ENCODE measurements at regions not wholly inside any gene's neighbourhood (a gene's known extent, or its start where the extent isn't known, plus 50 kb on each side); places are given as distances from the start of the nearest gene placed in this dataset.

GRCh38 chr3:54008744-54009143 lies 113.6 kb upstream of the CACNA2D3 start:
- Mint-ChIP-seq H3K4me1 (ENCODE audit: low read depth, unreplicated experiment) (peaks cover 12% of the 10 kb centered on the region), H3K36me3 (ENCODE audit: low read depth, unreplicated experiment) (no peaks in the 10 kb centered on the region), H3K4me3 (ENCODE audit: unreplicated experiment) (no peak overlapping the region), H3K27ac (ENCODE audit: unreplicated experiment) (no peak overlapping the region), H3K9me3 (ENCODE audit: unreplicated experiment) (peaks cover 4% of the 10 kb centered on the region), H3K27me3 (ENCODE audit: low read depth, unreplicated experiment) (peaks cover 3% of the 10 kb centered on the region)
- no peaks in the 10 kb centered on the region for H3K4me1 ChIP-seq (ENCODE audit: insufficient read depth, low read length)
- no peak overlapping the region for H3K4me2 ChIP-seq (ENCODE audit: low read length)
- H3K79me2 ChIP-seq (ENCODE audit: insufficient read depth, low read length) = no peaks in the 10 kb centered on the region
- H3K9me3 ChIP-seq (ENCODE audit: insufficient read depth, low read depth, low read length) = no peaks in the 10 kb centered on the region
- TF ChIP-seq CTCF (IDR thresholded peaks at IDR 0.05; ENCODE audit: insufficient read depth, low read depth, low read length) (no peak), EZH2 (IDR thresholded peaks at IDR 0.05; ENCODE audit: insufficient read depth, low read length) (no peak)
- no peaks in the 10 kb centered on the region for H3K27me3 ChIP-seq (ENCODE audit: insufficient read depth, low read length)
- no peak for DNase-seq (ENCODE audit: low read depth)
- no peaks in the 10 kb centered on the region for H4K20me1 ChIP-seq (ENCODE audit: insufficient read depth, low read length)
- no peak overlapping the region for H3K4me3 ChIP-seq (ENCODE audit: insufficient read depth, low read depth, low read length)
- H3K27ac ChIP-seq (ENCODE audit: low read depth, low read length) = no peak overlapping the region
- H2AFZ ChIP-seq (ENCODE audit: low read depth, low read length) = no peak overlapping the region
- no peaks in the 10 kb centered on the region for H3K36me3 ChIP-seq (ENCODE audit: insufficient read depth, low read length)
- no peak overlapping the region for H3K9ac ChIP-seq (ENCODE audit: low read length)
- no peak for FAIRE-seq

- no peak overlapping the region for H3K27ac Mint-ChIP-seq (ENCODE audit: unreplicated experiment)
- H3K9me3 Mint-ChIP-seq (ENCODE audit: unreplicated experiment) = peaks cover 4% of the 10 kb centered on the region
- no peak for DNase-seq (ENCODE audit: low read depth)
- peaks cover 5% of the 10 kb centered on the region for H3K27me3 Mint-ChIP-seq (ENCODE audit: low read depth, unreplicated experiment)
- no peaks in the 10 kb centered on the region for H3K36me3 Mint-ChIP-seq (ENCODE audit: low read depth, unreplicated experiment)
- no peak for FAIRE-seq
- no peak overlapping the region for H3K27ac ChIP-seq (ENCODE audit: low read depth, low read length)
- no peak overlapping the region for H3K9ac ChIP-seq (ENCODE audit: low read length)
- H3K4me3 ChIP-seq (ENCODE audit: insufficient read depth, low read depth, low read length) = no peak overlapping the region
- H3K4me1 ChIP-seq (ENCODE audit: insufficient read depth, low read length) = no peaks in the 10 kb centered on the region
- TF ChIP-seq CTCF (IDR thresholded peaks at IDR 0.05; ENCODE audit: insufficient read depth, low read depth, low read length) (no peak), EZH2 (IDR thresholded peaks at IDR 0.05; ENCODE audit: insufficient read depth, low read length) (no peak)
- no peaks in the 10 kb centered on the region for H3K27me3 ChIP-seq (ENCODE audit: insufficient read depth, low read length)
- no peaks in the 10 kb centered on the region for H3K36me3 ChIP-seq (ENCODE audit: insufficient read depth, low read length)
- no peaks in the 10 kb centered on the region for H3K9me3 ChIP-seq (ENCODE audit: insufficient read depth, low read depth, low read length)
- no peak overlapping the region for H3K4me2 ChIP-seq (ENCODE audit: low read length)
- no peak overlapping the region for H2AFZ ChIP-seq (ENCODE audit: low read depth, low read length)
- H3K4me3 Mint-ChIP-seq (ENCODE audit: unreplicated experiment) = no peak overlapping the region
- H3K79me2 ChIP-seq (ENCODE audit: insufficient read depth, low read length) = no peaks in the 10 kb centered on the region
- no peaks in the 10 kb centered on the region for H4K20me1 ChIP-seq (ENCODE audit: insufficient read depth, low read length)
- H3K4me1 Mint-ChIP-seq (ENCODE audit: low read depth, unreplicated experiment) = peaks cover 12% of the 10 kb centered on the region
Observed at GRCh38 chr3:54008099-54008498, 114.3 kb upstream of the CACNA2D3 start.

GRCh38 chr3:54004335-54004734 lies 112.7 kb upstream of the SELENOK start:
- FAIRE-seq = no peak
- Histone ChIP-seq H4K20me1 (ENCODE audit: insufficient read depth, low read length) (no peaks in the 10 kb centered on the region), H3K36me3 (ENCODE audit: insufficient read depth, low read length) (no peaks in the 10 kb centered on the region), H3K4me1 (ENCODE audit: insufficient read depth, low read length) (no peaks in the 10 kb centered on the region), H3K79me2 (ENCODE audit: insufficient read depth, low read length) (no peaks in the 10 kb centered on the region), H3K27me3 (ENCODE audit: insufficient read depth, low read length) (no peaks in the 10 kb centered on the region), H3K4me2 (ENCODE audit: low read length) (no peak overlapping the region), H3K4me3 (ENCODE audit: insufficient read depth, low read depth, low read length) (no peak overlapping the region), H3K9me3 (ENCODE audit: insufficient read depth, low read depth, low read length) (no peaks in the 10 kb centered on the region), H3K27ac (ENCODE audit: low read depth, low read length) (no peak overlapping the region), H2AFZ (ENCODE audit: low read depth, low read length) (no peak overlapping the region), H3K9ac (ENCODE audit: low read length) (no peak overlapping the region)
- DNase-seq (ENCODE audit: low read depth) = no peak
- no peak for TF ChIP-seq CTCF (IDR thresholded peaks at IDR 0.05; ENCODE audit: insufficient read depth, low read depth, low read length)
- no peak for TF ChIP-seq EZH2 (IDR thresholded peaks at IDR 0.05; ENCODE audit: insufficient read depth, low read length)
- Mint-ChIP-seq H3K36me3 (ENCODE audit: low read depth, unreplicated experiment) (no peaks in the 10 kb centered on the region), H3K4me1 (ENCODE audit: low read depth, unreplicated experiment) (peaks cover 12% of the 10 kb centered on the region), H3K4me3 (ENCODE audit: unreplicated experiment) (no peak overlapping the region), H3K27me3 (ENCODE audit: low read depth, unreplicated experiment) (peaks cover 16% of the 10 kb centered on the region), H3K9me3 (ENCODE audit: unreplicated experiment) (peaks cover 4% of the 10 kb centered on the region), H3K27ac (ENCODE audit: unreplicated experiment) (no peak overlapping the region)

Data from astrocyte (in vitro differentiated cells and primary cell).